ENCODE measurements at regions not wholly inside any gene's neighbourhood (a gene's known extent, or its start where the extent isn't known, plus 50 kb on each side); places are given as distances from the start of the nearest gene placed in this dataset.

GRCh38 chr22:48348855-48349254 is 1478.8 kb downstream of the BRD1 start:
- no peak for TF ChIP-seq FOS (IDR thresholded peaks at IDR 0.05; ENCODE audit: low read depth, low read length)
- no peak for TF ChIP-seq RAD21 (IDR thresholded peaks at IDR 0.05; ENCODE audit: low read length)
- TF ChIP-seq POLR2A (IDR thresholded peaks at IDR 0.05; ENCODE audit: low read depth, low read length), result no peak
- TF ChIP-seq BHLHE40 (IDR thresholded peaks at IDR 0.05; ENCODE audit: low read depth, low read length), result no peak
- no peak for TF ChIP-seq NFE2L2 (IDR thresholded peaks at IDR 0.05; ENCODE audit: low read depth, low read length)
- no peak for TF ChIP-seq CEBPB (IDR thresholded peaks at IDR 0.05; ENCODE audit: low read depth, low read length)
- no peak for TF ChIP-seq SMC3 (IDR thresholded peaks at IDR 0.05; ENCODE audit: low read depth, low read length)
- TF ChIP-seq CHD1 (IDR thresholded peaks at IDR 0.05; ENCODE audit: low read depth, low read length), result no peak
- TF ChIP-seq USF2 (IDR thresholded peaks at IDR 0.05; ENCODE audit: low read depth, low read length), result no peak
- no peak for TF ChIP-seq ELK1 (IDR thresholded peaks at IDR 0.05; ENCODE audit: borderline replicate concordance, low read depth, low read length)
- TF ChIP-seq CTCF (conservative IDR thresholded peaks at IDR 0.05; ENCODE audit: low read depth, low read length), result no peak
- no peak for TF ChIP-seq RCOR1 (IDR thresholded peaks at IDR 0.05; ENCODE audit: insufficient replicate concordance, low read length)
- no peak for TF ChIP-seq MXI1 (IDR thresholded peaks at IDR 0.05; ENCODE audit: borderline replicate concordance, low read depth, low read length)
- TF ChIP-seq MAZ (IDR thresholded peaks at IDR 0.05; ENCODE audit: borderline replicate concordance, low read depth, low read length), result no peak
- TF ChIP-seq MAFK (IDR thresholded peaks at IDR 0.05; ENCODE audit: low read depth, low read length), result no peak
- TF ChIP-seq RFX5 (IDR thresholded peaks at IDR 0.05; ENCODE audit: low read depth, low read length), result no peak
- Histone ChIP-seq H4K91ac (ENCODE audit: insufficient read depth, low read depth, low read length) (no peak overlapping the region), H3K27me3 (ENCODE audit: control insufficient read depth, insufficient read depth, low read length) (no peaks in the 10 kb centered on the region), H3K79me1 (ENCODE audit: low read depth in 1 of 2, low read length in 2 of 2) (no peaks in the 10 kb centered on the region), H3K36me3 (ENCODE audit: control insufficient read depth, insufficient read depth, low read length) (no peaks in the 10 kb centered on the region), H2BK15ac (ENCODE audit: low read depth, low read length) (no peak overlapping the region), H4K5ac (ENCODE audit: low read depth, low read length) (no peak overlapping the region), H3K9ac (ENCODE audit: low read depth, low read length) (no peak overlapping the region), H4K20me1 (ENCODE audit: insufficient read depth, low read length) (no peaks in the 10 kb centered on the region), H3K4me2 (ENCODE audit: low read depth, low read length) (no peak overlapping the region), H3K9me1 (ENCODE audit: insufficient read depth, low read length) (no peaks in the 10 kb centered on the region), H2BK120ac (ENCODE audit: low read depth, low read length) (no peak overlapping the region), H2AK5ac (ENCODE audit: low read depth, low read length) (no peak overlapping the region), H2BK5ac (ENCODE audit: low read depth, low read length, poor library complexity, severe bottlenecking) (peak overlapping the region; percentile 39), H3K9me3 (ENCODE audit: control insufficient read depth, insufficient read depth, low read length) (peaks cover 47% of the 10 kb centered on the region), H3K4ac (ENCODE audit: low read depth, low read length) (no peak overlapping the region), H3K18ac (ENCODE audit: low read depth, low read length) (no peak overlapping the region), H2AFZ (replicated peaks; ENCODE audit: low read length, poor library complexity) (no peak overlapping the region), H3K4me3 (ENCODE audit: insufficient read depth, low read depth, low read length) (no peak overlapping the region), H2AK9ac (replicated peaks; ENCODE audit: low read depth, low read length, poor library complexity) (no peak overlapping the region), H2BK20ac (ENCODE audit: low read depth, low read length) (no peak overlapping the region), H3K56ac (ENCODE audit: extremely low read depth, insufficient read depth, low read length) (no peak overlapping the region), H4K8ac (ENCODE audit: low read depth in 2 of 2, low read length in 2 of 2) (no peak overlapping the region), H3K23ac (ENCODE audit: low read depth, low read length) (no peak overlapping the region), H3K4me1 (ENCODE audit: control insufficient read depth, insufficient read depth, low read length) (no peaks in the 10 kb centered on the region), H3K27ac (ENCODE audit: insufficient read depth, low read length) (no peak overlapping the region), H3K14ac (replicated peaks; ENCODE audit: low read depth, low read length) (no peak overlapping the region)
- ChIA-PET CTCF (no interaction called here), POLR2A (ENCODE audit: unreplicated experiment) (no interaction called here)
- intact Hi-C loops (cut with micrococcal nuclease), result no loop called here
- ATAC-seq (ENCODE audit: low read depth) (no peak), DNase-seq (no peak)
- 29% methylated on average over 1 of the region's 1 CpG; no CpG with 5 or more reads in 1 of the 2 experiments for WGBS, 2 experiments (ENCODE audit: extremely low coverage in 2 of 2, insufficient read length in 1 of 2)
- dilution Hi-C loops (cut with HindIII; ENCODE audit: low sequenced_read_pairs, unreplicated experiment), result no loop called here
- in situ Hi-C loops (cut with MboI; ENCODE audit: low sequenced_read_pairs), result no loop called here
- no TSS peak for BruUV-seq (replicated peaks)

All from IMR-90 (cell line).